ENCODE measurements at regions not wholly inside any gene's neighbourhood (a gene's known extent, or its start where the extent isn't known, plus 50 kb on each side); places are given as distances from the start of the nearest gene placed in this dataset.

DNA sequence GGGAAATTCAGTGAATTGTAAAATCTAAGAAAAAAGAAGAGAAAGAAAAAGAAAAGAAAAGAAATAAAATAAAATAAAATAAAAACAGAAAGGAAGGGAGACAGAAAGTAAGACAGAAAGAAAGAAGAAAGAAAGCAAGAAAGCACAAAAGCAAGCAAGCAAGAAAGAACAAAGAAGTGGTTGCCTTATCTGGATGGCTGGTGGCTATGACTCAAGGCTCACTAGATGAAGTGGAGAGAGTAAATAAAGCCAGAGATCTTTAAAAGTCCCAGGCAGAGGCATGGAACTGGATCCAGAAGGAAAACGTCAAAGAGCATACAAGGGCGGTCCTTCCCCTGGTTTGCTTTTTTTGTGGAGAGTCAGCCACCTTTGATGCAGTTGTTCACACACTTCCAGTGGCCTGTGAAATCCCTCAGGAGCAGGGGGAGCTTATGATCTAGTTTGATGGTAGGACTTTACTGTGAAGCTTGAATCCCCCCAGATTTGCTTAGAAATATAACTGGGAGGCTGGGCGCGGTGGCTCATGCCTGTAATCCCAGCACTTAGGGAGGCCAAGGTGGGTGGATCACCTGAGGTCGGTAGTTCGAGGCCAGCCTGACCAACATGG is 176.7 kb upstream of the HMHB1 start:
- no peaks in the 10 kb centered on the region for H3K9me3 ChIP-seq (ENCODE audit: control insufficient read depth, low read depth, low read length)
- FAIRE-seq = peak; percentile 99
- no peak overlapping the region for H2AFZ ChIP-seq (ENCODE audit: control insufficient read depth, low read length)
- no peak overlapping the region for H3K4me2 ChIP-seq (ENCODE audit: control insufficient read depth, extremely low read depth, insufficient read depth, low read depth, low read length)
- no peak overlapping the region for H3K27ac ChIP-seq (ENCODE audit: control insufficient read depth, insufficient read depth, low read length)
- no peaks in the 10 kb centered on the region for H3K36me3 ChIP-seq (ENCODE audit: control insufficient read depth in 2 of 2, extremely low read depth in 1 of 2, insufficient read depth in 2 of 2, low read length in 2 of 2)
- dilution Hi-C loops (cut with MboI; ENCODE audit: extremely low pct_ligation_motif_present, low sequenced_read_pairs) = no loop called here
- H3K27me3 ChIP-seq (ENCODE audit: control insufficient read depth, extremely low read depth, insufficient read depth, low read length) = no peaks in the 10 kb centered on the region
- H3K9ac ChIP-seq (ENCODE audit: control insufficient read depth, extremely low read depth, insufficient read depth, low read length) = no peak overlapping the region
- no peaks in the 10 kb centered on the region for H3K4me1 ChIP-seq (ENCODE audit: control insufficient read depth, extremely low read depth, insufficient read depth, low read length)
- DNase-seq (ENCODE audit: low read depth, low spot score) = no peak
- H3K4me3 ChIP-seq (ENCODE audit: control insufficient read depth in 2 of 3, extremely low read depth in 1 of 3, insufficient read depth in 2 of 3, low read depth in 1 of 3, low read length in 3 of 3) = no peak overlapping the region
- TF ChIP-seq, protein P1, sequence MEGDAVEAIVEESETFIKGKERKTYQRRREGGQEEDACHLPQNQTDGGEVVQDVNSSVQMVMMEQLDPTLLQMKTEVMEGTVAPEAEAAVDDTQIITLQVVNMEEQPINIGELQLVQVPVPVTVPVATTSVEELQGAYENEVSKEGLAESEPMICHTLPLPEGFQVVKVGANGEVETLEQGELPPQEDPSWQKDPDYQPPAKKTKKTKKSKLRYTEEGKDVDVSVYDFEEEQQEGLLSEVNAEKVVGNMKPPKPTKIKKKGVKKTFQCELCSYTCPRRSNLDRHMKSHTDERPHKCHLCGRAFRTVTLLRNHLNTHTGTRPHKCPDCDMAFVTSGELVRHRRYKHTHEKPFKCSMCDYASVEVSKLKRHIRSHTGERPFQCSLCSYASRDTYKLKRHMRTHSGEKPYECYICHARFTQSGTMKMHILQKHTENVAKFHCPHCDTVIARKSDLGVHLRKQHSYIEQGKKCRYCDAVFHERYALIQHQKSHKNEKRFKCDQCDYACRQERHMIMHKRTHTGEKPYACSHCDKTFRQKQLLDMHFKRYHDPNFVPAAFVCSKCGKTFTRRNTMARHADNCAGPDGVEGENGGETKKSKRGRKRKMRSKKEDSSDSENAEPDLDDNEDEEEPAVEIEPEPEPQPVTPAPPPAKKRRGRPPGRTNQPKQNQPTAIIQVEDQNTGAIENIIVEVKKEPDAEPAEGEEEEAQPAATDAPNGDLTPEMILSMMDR (optimal IDR thresholded peaks at IDR 0.05 in 1 of 3, IDR thresholded peaks at IDR 0.05 in 1 of 3, conservative IDR thresholded peaks at IDR 0.05 in 1 of 3; ENCODE audit: extremely low read depth in 1 of 3, insufficient read depth in 2 of 3, low read length in 3 of 3) = no peak
- no peak for TF ChIP-seq EZH2 (IDR thresholded peaks at IDR 0.05; ENCODE audit: low read length)
- H3K9me1 ChIP-seq (ENCODE audit: control insufficient read depth, extremely low read depth, insufficient read depth, low read length) = no peaks in the 10 kb centered on the region
- no peaks in the 10 kb centered on the region for H3K79me2 ChIP-seq (ENCODE audit: control insufficient read depth, insufficient read depth, low read length)
- H4K20me1 ChIP-seq (ENCODE audit: control insufficient read depth, extremely low read depth, insufficient read depth, low read length) = no peaks in the 10 kb centered on the region

DNA sequence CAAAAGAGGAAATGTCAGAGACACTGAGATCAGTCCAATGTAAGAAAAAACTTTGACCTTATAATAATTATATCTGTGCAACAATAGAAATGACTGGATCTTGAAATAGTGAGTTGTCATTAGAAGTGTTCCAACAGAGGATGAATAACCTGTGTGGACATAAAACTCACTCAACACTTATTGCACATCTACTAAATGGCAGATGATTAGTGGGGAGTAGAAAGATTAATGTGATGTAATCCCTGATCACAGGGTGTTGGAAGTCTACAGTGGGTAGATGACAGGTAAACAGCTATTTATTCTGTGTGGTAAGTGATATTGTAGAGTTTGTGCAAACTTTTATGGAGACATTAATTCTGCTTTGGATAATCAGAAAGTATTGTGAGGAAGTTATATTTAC is 177.3 kb upstream of the HMHB1 start:
- Histone ChIP-seq H3K79me2 (ENCODE audit: control insufficient read depth, insufficient read depth, low read length) (no peaks in the 10 kb centered on the region), H2AFZ (ENCODE audit: control insufficient read depth, low read length) (no peak overlapping the region), H3K9me1 (ENCODE audit: control insufficient read depth, extremely low read depth, insufficient read depth, low read length) (no peaks in the 10 kb centered on the region), H3K4me3 (ENCODE audit: control insufficient read depth in 2 of 3, extremely low read depth in 1 of 3, insufficient read depth in 2 of 3, low read depth in 1 of 3, low read length in 3 of 3) (no peak overlapping the region), H4K20me1 (ENCODE audit: control insufficient read depth, extremely low read depth, insufficient read depth, low read length) (no peaks in the 10 kb centered on the region), H3K27me3 (ENCODE audit: control insufficient read depth, extremely low read depth, insufficient read depth, low read length) (no peaks in the 10 kb centered on the region), H3K9me3 (ENCODE audit: control insufficient read depth, low read depth, low read length) (no peaks in the 10 kb centered on the region), H3K4me1 (ENCODE audit: control insufficient read depth, extremely low read depth, insufficient read depth, low read length) (no peaks in the 10 kb centered on the region), H3K27ac (ENCODE audit: control insufficient read depth, insufficient read depth, low read length) (no peak overlapping the region), H3K36me3 (ENCODE audit: control insufficient read depth in 2 of 2, extremely low read depth in 1 of 2, insufficient read depth in 2 of 2, low read length in 2 of 2) (no peaks in the 10 kb centered on the region), H3K9ac (ENCODE audit: control insufficient read depth, extremely low read depth, insufficient read depth, low read length) (no peak overlapping the region), H3K4me2 (ENCODE audit: control insufficient read depth, extremely low read depth, insufficient read depth, low read depth, low read length) (no peak overlapping the region)
- TF ChIP-seq, protein P1 (optimal IDR thresholded peaks at IDR 0.05 in 1 of 3, IDR thresholded peaks at IDR 0.05 in 1 of 3, conservative IDR thresholded peaks at IDR 0.05 in 1 of 3; ENCODE audit: extremely low read depth in 1 of 3, insufficient read depth in 2 of 3, low read length in 3 of 3) = no peak
- no peak for TF ChIP-seq EZH2 (IDR thresholded peaks at IDR 0.05; ENCODE audit: low read length)
- no peak for DNase-seq (ENCODE audit: low read depth, low spot score)
- dilution Hi-C loops (cut with MboI; ENCODE audit: extremely low pct_ligation_motif_present, low sequenced_read_pairs) = no loop called here
- no peak for FAIRE-seq
